ENCODE measurements at regions not wholly inside any gene's neighbourhood (a gene's known extent, or its start where the extent isn't known, plus 50 kb on each side); places are given as distances from the start of the nearest gene placed in this dataset.

GRCh38 chr11:93032580-93032979 is 63.1 kb downstream of the MTNR1B start:
- TF ChIP-seq CTCF (IDR thresholded peaks at IDR 0.05; ENCODE audit: low read depth, low read length, missing control alignments) = no peak
- H3K4me3 ChIP-seq (ENCODE audit: low read depth, low read length) = no peak overlapping the region
- DNase-seq (ENCODE audit: low read depth) = no peak
- in situ Hi-C loops (cut with HindIII; ENCODE audit: low sequenced_read_pairs) = no loop called here

GRCh38 chr11:93033093-93033492 is 63.6 kb downstream of the MTNR1B start:
- no peak for DNase-seq (ENCODE audit: low read depth)
- TF ChIP-seq CTCF (IDR thresholded peaks at IDR 0.05; ENCODE audit: low read depth, low read length, missing control alignments) = no peak
- H3K4me3 ChIP-seq (ENCODE audit: low read depth, low read length) = no peak overlapping the region
- in situ Hi-C loops (cut with HindIII; ENCODE audit: low sequenced_read_pairs) = no loop called here

GRCh38 chr11:93034031-93034722 is 64.7 kb downstream of the MTNR1B start:
- in situ Hi-C loops (cut with HindIII; ENCODE audit: low sequenced_read_pairs) = no loop called here
- DNase-seq (ENCODE audit: low read depth) = peak; percentile 91
- no peak overlapping the region for H3K4me3 ChIP-seq (ENCODE audit: low read depth, low read length)
- no peak for TF ChIP-seq CTCF (IDR thresholded peaks at IDR 0.05; ENCODE audit: low read depth, low read length, missing control alignments)

- no peak for TF ChIP-seq CTCF (IDR thresholded peaks at IDR 0.05; ENCODE audit: low read depth, low read length, missing control alignments)
- H3K4me3 ChIP-seq (ENCODE audit: low read depth, low read length) = no peak overlapping the region
- no peak for DNase-seq (ENCODE audit: low read depth)
- in situ Hi-C loops (cut with HindIII; ENCODE audit: low sequenced_read_pairs) = no loop called here
Measured at GRCh38 chr11:93034723-93035039, 65.2 kb downstream of the MTNR1B start.

- no peak overlapping the region for H3K4me3 ChIP-seq (ENCODE audit: low read depth, low read length)
- DNase-seq (ENCODE audit: low read depth) = no peak
- in situ Hi-C loops (cut with HindIII; ENCODE audit: low sequenced_read_pairs) = no loop called here
- TF ChIP-seq CTCF (IDR thresholded peaks at IDR 0.05; ENCODE audit: low read depth, low read length, missing control alignments) = no peak
Measured at GRCh38 chr11:93038521-93038920, 69.1 kb downstream of the MTNR1B start.

- H3K4me3 ChIP-seq (ENCODE audit: low read depth, low read length) = no peak overlapping the region
- no peak for DNase-seq (ENCODE audit: low read depth)
- TF ChIP-seq CTCF (IDR thresholded peaks at IDR 0.05; ENCODE audit: low read depth, low read length, missing control alignments) = no peak
- in situ Hi-C loops (cut with HindIII; ENCODE audit: low sequenced_read_pairs) = no loop called here
Measured at GRCh38 chr11:93039531-93040240, 70.2 kb downstream of the MTNR1B start.

Measured in astrocyte of the cerebellum (primary cell).